ENCODE measurements at regions not wholly inside any gene's neighbourhood (a gene's known extent, or its start where the extent isn't known, plus 50 kb on each side); places are given as distances from the start of the nearest gene placed in this dataset.

GRCh38 chr2:205852457-205852856, 170.2 kb downstream of the NRP2 start:
- TF ChIP-seq CTCF (IDR thresholded peaks at IDR 0.05) (no peak), POLR2A (IDR thresholded peaks at IDR 0.05) (no peak)
